ENCODE measurements at regions not wholly inside any gene's neighbourhood (a gene's known extent, or its start where the extent isn't known, plus 50 kb on each side); places are given as distances from the start of the nearest gene placed in this dataset.

GRCh38 chr18:30403278-30403677, 639.3 kb downstream of the DSC3 start:
- no peak for TF ChIP-seq CTCF (conservative IDR thresholded peaks at IDR 0.05; ENCODE audit: low read depth, low read length)
- TF ChIP-seq EZH2 (IDR thresholded peaks at IDR 0.05; ENCODE audit: borderline replicate concordance, low read depth, low read length, poor library complexity, severe bottlenecking): no peak

Data from A673 (cell line).